GM21825 (cell line): ENCODE measurements at regions not wholly inside any gene's neighbourhood (a gene's known extent, or its start where the extent isn't known, plus 50 kb on each side); places are given as distances from the start of the nearest gene placed in this dataset.
"Not testable (repeated sequence)": the region's sequence is repeated elsewhere in the genome, so short reads cannot be mapped to it uniquely, and the experiment has no call there.

Source experiments
- ATAC-seq: cut with Tn5 transposase; IDR thresholded peaks from one replicate; pipeline ENCODE4 v1.9.1; 2021; ENCODE audit warnings: mild to moderate bottlenecking, moderate library complexity; ENCODE audit not compliant: unreplicated experiment

- ATAC-seq, result no peak
Measured at GRCh38 chr2:175436076-175436475, 254.6 kb upstream of the ATP5MC3 start.

- ATAC-seq, result no peak
Measured at GRCh38 chr2:175435012-175435411, 253.5 kb upstream of the ATP5MC3 start.

GRCh38 chr2:175432793-175433192 is 251.3 kb upstream of the ATP5MC3 start:
- ATAC-seq, result no peak

- ATAC-seq, result no peak
Measured at GRCh38 chr2:175432021-175432420, 250.5 kb upstream of the ATP5MC3 start.

- no peak for ATAC-seq
Measured at GRCh38 chr2:175431101-175431946, 249.8 kb upstream of the ATP5MC3 start.

GRCh38 chr2:175430236-175430635 is 248.7 kb upstream of the ATP5MC3 start:
- no peak for ATAC-seq

- no peak for ATAC-seq
Measured at GRCh38 chr2:175418224-175418835, 236.8 kb upstream of the ATP5MC3 start.

- no peak for ATAC-seq
Measured at GRCh38 chr2:175414882-175415487, 233.5 kb upstream of the ATP5MC3 start.

GRCh38 chr2:175414191-175414881 is 232.8 kb upstream of the ATP5MC3 start:
- no peak for ATAC-seq

GRCh38 chr2:175410941-175411340 is 229.4 kb upstream of the ATP5MC3 start:
- not testable (repeated sequence) for ATAC-seq

GRCh38 chr2:175404839-175405238 is 223.3 kb upstream of the ATP5MC3 start:
- no peak for ATAC-seq

GRCh38 chr2:175403599-175404221 is 222.2 kb upstream of the ATP5MC3 start:
- ATAC-seq, result no peak

- no peak for ATAC-seq
Measured at GRCh38 chr2:175402571-175402970, 221.1 kb upstream of the ATP5MC3 start.

GRCh38 chr2:175401956-175402469 is 220.5 kb upstream of the ATP5MC3 start:
- no peak for ATAC-seq

- ATAC-seq, result no peak
Measured at GRCh38 chr2:175400975-175401374, 219.5 kb upstream of the ATP5MC3 start.

- no peak for ATAC-seq
Measured at GRCh38 chr2:175399326-175399725, 217.8 kb upstream of the ATP5MC3 start.

GRCh38 chr2:175398848-175399247 is 217.3 kb upstream of the ATP5MC3 start:
- ATAC-seq, result no peak

GRCh38 chr2:175396696-175397095 is 215.2 kb upstream of the ATP5MC3 start:
- ATAC-seq, result no peak

- ATAC-seq, result no peak
Measured at GRCh38 chr2:175393851-175394250, 212.3 kb upstream of the ATP5MC3 start.

GRCh38 chr2:175383286-175383685 is 201.8 kb upstream of the ATP5MC3 start:
- ATAC-seq, result no peak

- ATAC-seq, result no peak
Measured at GRCh38 chr2:175373729-175374128, 192.2 kb upstream of the ATP5MC3 start.
